Lower leg skin (tissue), 3 donors: ENCODE measurements at regions not wholly inside any gene's neighbourhood (a gene's known extent, or its start where the extent isn't known, plus 50 kb on each side); places are given as distances from the start of the nearest gene placed in this dataset.
"Not testable (repeated sequence)": the region's sequence is repeated elsewhere in the genome, so short reads cannot be mapped to it uniquely, and the experiment has no call there.

Source experiments
- CTCF ChIP-seq, 3 donors: fragments of 450-650 bp; IDR thresholded peaks; one replicate each; pipeline ENCODE4 v1.5.1; 2016; ENCODE audit warnings: antibody characterized with exemption in 3 of 3, mild to moderate bottlenecking in 3 of 3, moderate library complexity in 2 of 3
- POLR2A ChIP-seq, 2 donors: fragments of 450-650 bp; IDR thresholded peaks; one replicate each; pipeline ENCODE4 v1.6.1; 2016 to 2017; ENCODE audit warnings: antibody characterized with exemption in 2 of 2, mild to moderate bottlenecking in 1 of 2, moderate library complexity in 1 of 2

- not testable (repeated sequence) for TF ChIP-seq CTCF, POLR2A (IDR thresholded peaks at IDR 0.05)
Measured at GRCh38 chr5:14922952-14923351, 51.4 kb upstream of the ANKH start.
